ENCODE measurements at regions not wholly inside any gene's neighbourhood (a gene's known extent, or its start where the extent isn't known, plus 50 kb on each side); places are given as distances from the start of the nearest gene placed in this dataset.

GRCh38 chr2:220219371-220219770 is 591.9 kb downstream of the SLC4A3 start:
- H3K36me3 ChIP-seq: no peaks in the 10 kb centered on the region

GRCh38 chr2:220220009-220220408 is 592.6 kb downstream of the SLC4A3 start:
- no peak for DNase-seq
- WGBS, 2 donors: 39 to 47% methylated on average over 2 of the region's 2 CpGs
- no peak overlapping the region for H3K4me3 ChIP-seq
- intact Hi-C loops (cut with DNase I): no loop called here
- TF ChIP-seq POLR2A (IDR thresholded peaks at IDR 0.05) (no peak), CTCF (IDR thresholded peaks at IDR 0.05) (no peak)
- H3K36me3 ChIP-seq: no peaks in the 10 kb centered on the region
- H3K27me3 ChIP-seq: no peaks in the 10 kb centered on the region
- no peaks in the 10 kb centered on the region for H3K9me3 ChIP-seq
- H3K27ac ChIP-seq: peak overlapping the region; percentile 44 to 86 (median 70)
- peaks cover 0 to 36% (median 11%) of the 10 kb centered on the region in 3 donors for H3K4me1 ChIP-seq

More at GRCh38 chr2:220219371-220219770, 591.9 kb downstream of the SLC4A3 start:
- intact Hi-C loops (cut with DNase I): no loop called here
- Histone ChIP-seq H3K9me3 (no peaks in the 10 kb centered on the region), H3K4me1 (peaks cover 0 to 29% (median 11%) of the 10 kb centered on the region in 3 donors), H3K27me3 (no peaks in the 10 kb centered on the region), H3K27ac (peak overlapping the region; percentile 67 to 86 (median 72)), H3K4me3 (no peak overlapping the region)
- TF ChIP-seq POLR2A (IDR thresholded peaks at IDR 0.05) (no peak), CTCF (IDR thresholded peaks at IDR 0.05) (no peak)
- no peak for DNase-seq

GRCh38 chr2:220221992-220222391 is 594.6 kb downstream of the SLC4A3 start:
- no peaks in the 10 kb centered on the region for H3K27me3 ChIP-seq
- 79 to 88% methylated on average over 5 of the region's 5 CpGs for WGBS, 2 donors
- H3K27ac ChIP-seq: no peak overlapping the region
- no peak for DNase-seq
- no peak for TF ChIP-seq CTCF (IDR thresholded peaks at IDR 0.05)
- TF ChIP-seq POLR2A (IDR thresholded peaks at IDR 0.05): no peak
- intact Hi-C loops (cut with DNase I): no loop called here
- no peak overlapping the region for H3K4me3 ChIP-seq
- H3K4me1 ChIP-seq: peaks cover 0 to 55% (median 17%) of the 10 kb centered on the region in 3 donors
- no peaks in the 10 kb centered on the region for H3K36me3 ChIP-seq
- no peaks in the 10 kb centered on the region for H3K9me3 ChIP-seq

- Histone ChIP-seq H3K4me1 (peaks cover 0 to 49% (median 17%) of the 10 kb centered on the region in 3 donors), H3K4me3 (no peak overlapping the region), H3K27ac (peak overlapping the region in 2 of 4 donors; percentile 3 to 9), H3K9me3 (no peaks in the 10 kb centered on the region), H3K36me3 (no peaks in the 10 kb centered on the region), H3K27me3 (no peaks in the 10 kb centered on the region)
- intact Hi-C loops (cut with DNase I): no loop called here
- no peak for DNase-seq
- WGBS, 2 donors: 72 to 73% methylated on average over 2 to 4 of the region's 4 CpGs
- no peak for TF ChIP-seq CTCF (IDR thresholded peaks at IDR 0.05)
- TF ChIP-seq POLR2A (IDR thresholded peaks at IDR 0.05): no peak
These were observed 597.5 kb downstream of the SLC4A3 start for GRCh38 chr2:220224691-220225543.

GRCh38 chr2:220226076-220226475 is 598.6 kb downstream of the SLC4A3 start:
- Histone ChIP-seq H3K27ac (no peak overlapping the region), H3K4me1 (peaks cover 0 to 37% (median 13%) of the 10 kb centered on the region in 3 donors), H3K27me3 (no peaks in the 10 kb centered on the region), H3K4me3 (no peak overlapping the region), H3K9me3 (no peaks in the 10 kb centered on the region), H3K36me3 (no peaks in the 10 kb centered on the region)
- intact Hi-C loops (cut with DNase I): no loop called here
- TF ChIP-seq CTCF (IDR thresholded peaks at IDR 0.05) (no peak), POLR2A (IDR thresholded peaks at IDR 0.05) (no peak)
- no peak for DNase-seq
- WGBS, 2 donors: 87 to 97% methylated on average over 2 of the region's 2 CpGs
